ENCODE measurements at regions not wholly inside any gene's neighbourhood (a gene's known extent, or its start where the extent isn't known, plus 50 kb on each side); places are given as distances from the start of the nearest gene placed in this dataset.

DNA sequence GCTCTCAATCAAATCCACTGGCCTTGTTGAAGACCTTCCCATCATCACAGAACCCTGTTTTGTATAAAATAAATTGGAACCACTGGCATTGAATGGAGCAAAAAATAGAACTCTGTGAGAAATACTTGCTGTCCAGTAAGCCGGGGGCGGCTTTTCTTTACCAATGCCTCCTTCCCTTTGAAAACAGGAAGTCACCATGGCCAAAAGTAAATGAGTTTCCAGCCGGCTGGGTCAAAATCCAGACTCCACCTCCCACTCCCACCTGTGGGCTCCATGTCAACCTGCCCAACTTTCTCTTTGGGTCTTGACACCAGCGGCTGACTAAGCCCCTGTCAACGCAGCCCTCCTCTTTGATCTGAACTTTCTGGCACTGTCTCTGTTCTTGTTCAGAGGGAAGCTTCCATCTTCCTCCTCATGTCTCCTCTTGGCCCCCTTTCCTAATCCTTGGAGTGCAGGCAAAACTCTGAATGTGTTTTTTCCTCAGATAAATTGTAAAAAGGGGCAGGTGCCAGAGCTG lies 95.2 kb downstream of the TFAP2C start:
- Histone ChIP-seq H3K4me3 (no peak overlapping the region), H3K9me3 (no peaks in the 10 kb centered on the region), H3K36me3 (no peaks in the 10 kb centered on the region), H3K27ac (no peak overlapping the region), H3K4me1 (no peaks in the 10 kb centered on the region), H3K27me3 (no peaks in the 10 kb centered on the region)
- no peak for DNase-seq
- intact Hi-C loops (cut with DNase I; ENCODE audit: low total_unique reads): no loop called here
- WGBS, 2 donors (ENCODE audit: low coverage in 1 of 2): 70% methylated on average over 2 to 5 of the region's 5 CpGs
- in situ Hi-C loops (cut with MboI; ENCODE audit: low pct_ligation_motif_present in 1 of 4, low pct_unique_long_range_greater_than_20kb in 1 of 4, low sequenced_read_pairs in 3 of 4): no loop called here
- TF ChIP-seq, protein P1, sequence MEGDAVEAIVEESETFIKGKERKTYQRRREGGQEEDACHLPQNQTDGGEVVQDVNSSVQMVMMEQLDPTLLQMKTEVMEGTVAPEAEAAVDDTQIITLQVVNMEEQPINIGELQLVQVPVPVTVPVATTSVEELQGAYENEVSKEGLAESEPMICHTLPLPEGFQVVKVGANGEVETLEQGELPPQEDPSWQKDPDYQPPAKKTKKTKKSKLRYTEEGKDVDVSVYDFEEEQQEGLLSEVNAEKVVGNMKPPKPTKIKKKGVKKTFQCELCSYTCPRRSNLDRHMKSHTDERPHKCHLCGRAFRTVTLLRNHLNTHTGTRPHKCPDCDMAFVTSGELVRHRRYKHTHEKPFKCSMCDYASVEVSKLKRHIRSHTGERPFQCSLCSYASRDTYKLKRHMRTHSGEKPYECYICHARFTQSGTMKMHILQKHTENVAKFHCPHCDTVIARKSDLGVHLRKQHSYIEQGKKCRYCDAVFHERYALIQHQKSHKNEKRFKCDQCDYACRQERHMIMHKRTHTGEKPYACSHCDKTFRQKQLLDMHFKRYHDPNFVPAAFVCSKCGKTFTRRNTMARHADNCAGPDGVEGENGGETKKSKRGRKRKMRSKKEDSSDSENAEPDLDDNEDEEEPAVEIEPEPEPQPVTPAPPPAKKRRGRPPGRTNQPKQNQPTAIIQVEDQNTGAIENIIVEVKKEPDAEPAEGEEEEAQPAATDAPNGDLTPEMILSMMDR (IDR thresholded peaks at IDR 0.05): no peak
- TF ChIP-seq POLR2AphosphoS5 (IDR thresholded peaks at IDR 0.05) (no peak), EP300 (IDR thresholded peaks at IDR 0.05; ENCODE audit: low read depth) (no peak), POLR2A (IDR thresholded peaks at IDR 0.05) (no peak)

DNA sequence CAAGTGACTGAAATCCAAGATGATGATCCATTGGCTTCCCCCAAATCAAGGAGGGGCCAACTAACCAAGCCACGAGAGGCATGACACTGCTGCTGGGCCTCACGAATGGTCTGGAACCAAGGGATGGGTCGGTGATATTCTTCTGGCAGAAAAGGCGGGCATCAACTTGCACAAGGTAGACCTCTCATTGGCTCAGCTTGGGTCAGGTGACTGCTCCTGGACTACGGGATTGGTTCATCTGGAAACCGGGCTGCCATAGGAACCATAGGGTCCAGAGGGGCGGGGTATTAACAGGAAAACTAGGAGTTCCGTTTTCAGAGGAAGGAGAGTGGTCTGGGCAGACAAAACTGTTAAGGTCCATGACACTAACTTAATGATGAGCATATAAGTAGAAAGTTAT lies 100.9 kb downstream of the TFAP2C start:
- intact Hi-C loops (cut with DNase I; ENCODE audit: low total_unique reads) (no loop called here), in situ Hi-C loops (cut with MboI; ENCODE audit: low pct_ligation_motif_present in 1 of 4, low pct_unique_long_range_greater_than_20kb in 1 of 4, low sequenced_read_pairs in 3 of 4) (no loop called here)
- WGBS, 2 donors (ENCODE audit: low coverage in 1 of 2): 93% methylated on average over 8 of the region's 8 CpGs; no CpG with 5 or more reads in 1 of the 2 donors
- Histone ChIP-seq H3K27ac (no peak overlapping the region), H3K36me3 (no peaks in the 10 kb centered on the region), H3K4me3 (no peak overlapping the region), H3K27me3 (no peaks in the 10 kb centered on the region), H3K9me3 (no peaks in the 10 kb centered on the region), H3K4me1 (peaks cover 0 to 4% (median 0%) of the 10 kb centered on the region in 4 donors)
- no peak for DNase-seq
- TF ChIP-seq, protein P1 (IDR thresholded peaks at IDR 0.05): no peak
- no peak for TF ChIP-seq POLR2AphosphoS5 (IDR thresholded peaks at IDR 0.05)
- TF ChIP-seq POLR2A (IDR thresholded peaks at IDR 0.05): no peak
- TF ChIP-seq EP300 (IDR thresholded peaks at IDR 0.05; ENCODE audit: low read depth): no peak

DNA sequence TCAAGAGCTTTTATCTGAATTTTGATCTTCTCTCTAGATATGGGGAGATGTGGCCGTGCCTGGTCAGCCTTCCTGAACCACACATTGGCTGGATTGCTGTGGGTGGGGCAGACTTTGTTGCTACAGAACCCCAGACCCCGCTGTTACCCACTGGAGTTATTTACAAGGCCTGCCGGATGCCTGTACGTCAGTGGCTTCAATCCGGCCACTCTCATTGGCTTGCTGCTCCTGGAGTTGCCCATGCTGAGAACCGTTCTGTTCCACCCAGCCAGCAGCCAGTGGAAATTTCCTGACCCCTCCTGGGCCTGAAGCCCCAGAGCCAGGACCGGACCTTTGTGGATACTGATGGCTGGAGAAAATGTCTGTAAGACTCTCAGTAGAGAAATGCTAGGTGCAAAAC lies 101.9 kb downstream of the TFAP2C start:
- in situ Hi-C loops (cut with MboI; ENCODE audit: low pct_ligation_motif_present in 1 of 4, low pct_unique_long_range_greater_than_20kb in 1 of 4, low sequenced_read_pairs in 3 of 4): no loop called here

DNA sequence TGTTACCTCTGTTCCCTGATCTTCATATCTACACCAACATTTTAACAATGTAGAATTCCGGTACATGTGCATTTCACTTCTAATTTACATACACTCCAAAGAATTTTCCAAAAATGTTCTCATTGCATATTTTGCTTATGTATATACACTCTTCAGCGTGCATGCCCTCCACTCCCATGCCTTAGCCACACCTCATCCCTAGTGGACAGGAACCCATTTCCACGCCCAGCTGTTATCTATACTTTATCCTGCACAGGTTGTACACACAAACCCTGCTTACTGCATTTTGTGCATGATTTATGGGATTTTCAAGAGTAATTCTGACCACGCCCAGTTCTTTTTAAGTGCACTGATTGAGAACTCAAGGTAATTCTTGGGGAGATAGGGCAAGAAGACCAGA lies 102.4 kb downstream of the TFAP2C start:
- intact Hi-C loops (cut with DNase I; ENCODE audit: low total_unique reads) (no loop called here), in situ Hi-C loops (cut with MboI; ENCODE audit: low pct_ligation_motif_present in 1 of 4, low pct_unique_long_range_greater_than_20kb in 1 of 4, low sequenced_read_pairs in 3 of 4) (no loop called here)
- Histone ChIP-seq H3K27me3 (peaks cover 6% of the 10 kb centered on the region), H3K4me1 (peaks cover 0 to 4% (median 0%) of the 10 kb centered on the region in 4 donors), H3K27ac (no peak overlapping the region), H3K9me3 (no peaks in the 10 kb centered on the region), H3K4me3 (no peak overlapping the region), H3K36me3 (no peaks in the 10 kb centered on the region)
- 57 to 58% methylated on average over 4 of the region's 4 CpGs for WGBS, 2 donors (ENCODE audit: low coverage in 1 of 2)
- DNase-seq: no peak
- TF ChIP-seq, protein P1 (IDR thresholded peaks at IDR 0.05): no peak
- TF ChIP-seq EP300 (IDR thresholded peaks at IDR 0.05; ENCODE audit: low read depth) (no peak), POLR2AphosphoS5 (IDR thresholded peaks at IDR 0.05) (no peak), POLR2A (IDR thresholded peaks at IDR 0.05) (no peak)

More for the DNA sequence above, 101.9 kb downstream of the TFAP2C start:
- Histone ChIP-seq H3K9me3 (no peaks in the 10 kb centered on the region), H3K36me3 (no peaks in the 10 kb centered on the region), H3K4me1 (peaks cover 0 to 4% (median 0%) of the 10 kb centered on the region in 4 donors), H3K27me3 (peaks cover 2% of the 10 kb centered on the region), H3K4me3 (no peak overlapping the region), H3K27ac (no peak overlapping the region)
- no peak for DNase-seq
- no peak for TF ChIP-seq POLR2A (IDR thresholded peaks at IDR 0.05)
- TF ChIP-seq, protein P1 (IDR thresholded peaks at IDR 0.05): no peak
- 73% methylated on average over 7 of the region's 7 CpGs; no CpG with 5 or more reads in 1 of the 2 donors for whole genome bisulfite sequencing, 2 donors (ENCODE audit: low coverage in 1 of 2)
- intact Hi-C loops (cut with DNase I; ENCODE audit: low total_unique reads): no loop called here
